GM12891 (cell line): ENCODE measurements at regions not wholly inside any gene's neighbourhood (a gene's known extent, or its start where the extent isn't known, plus 50 kb on each side); places are given as distances from the start of the nearest gene placed in this dataset.
"Not testable (repeated sequence)": the region's sequence is repeated elsewhere in the genome, so short reads cannot be mapped to it uniquely, and the experiment has no call there.

Source experiments
- POLR2A ChIP-seq: IDR thresholded peaks from 2 replicates; pipeline ENCODE4 v1.6.1; 2011; ENCODE audit warnings: low read depth, low read length, control low read depth
- POLR2AphosphoS5 ChIP-seq: IDR thresholded peaks from 2 replicates; pipeline ENCODE4 v1.6.1; 2011; ENCODE audit warnings: low read depth, low read length, control low read depth
- POU2F2 ChIP-seq: IDR thresholded peaks from 2 replicates; pipeline ENCODE4 v1.6.1; 2011; ENCODE audit warnings: low read depth, mild to moderate bottlenecking, control low read depth, low read length, moderate library complexity
- SPI1 ChIP-seq: IDR thresholded peaks from 2 replicates; pipeline ENCODE4 v1.6.1; 2011; ENCODE audit warnings: low read depth, low read length, control low read depth
- TAF1 ChIP-seq: IDR thresholded peaks from 2 replicates; pipeline ENCODE4 v1.6.1; 2011; ENCODE audit warnings: low read depth, low read length, control low read depth

- not testable (repeated sequence) for TF ChIP-seq POLR2AphosphoS5, POLR2A, TAF1, SPI1, POU2F2
These were observed 106.2 kb downstream of the ARHGAP11B start for GRCh38 chr15:30732100-30732499.
